Activated T-cell treated with anti-CD3 and anti-CD28 coated beads, Interleukin-2, amount 50 U/mL, for 72 hours (primary cell): ENCODE measurements at regions not wholly inside any gene's neighbourhood (a gene's known extent, or its start where the extent isn't known, plus 50 kb on each side); places are given as distances from the start of the nearest gene placed in this dataset.
A peak's percentile ranks its signal among the peaks of the same experiment; 100 is the strongest.

ENCODE experiments used
- ATAC-seq, 2 donors: fragments of 150-1000 bp; cut with Tn5 transposase; replicated peaks in 1 of 2; 2 replicates each; pipeline ENCODE4 v1.10.0; 2021; ENCODE audit warnings: moderate library complexity in 2 of 2, mild to moderate bottlenecking in 1 of 2
- DNase-seq, 2 donors: peaks; one replicate each; pipeline ENCODE4 v3.0.0; 2021 to 2022; ENCODE audit warnings: mixed read lengths in 1 of 2
- H3K27ac Mint-ChIP-seq: one replicate; pipeline ENCODE4 v1.8.0; 2022; ENCODE audit warnings: mild to moderate bottlenecking, moderate library complexity, mixed read lengths
- H3K27me3 Mint-ChIP-seq: one replicate; pipeline ENCODE4 v1.8.0; 2022; ENCODE audit warnings: low read depth, mixed read lengths
- H3K36me3 Mint-ChIP-seq, 2 donors: one replicate each; pipeline ENCODE4 v1.8.0; 2022; ENCODE audit warnings: mixed read lengths in 2 of 2, mild to moderate bottlenecking in 1 of 2; ENCODE audit not compliant: insufficient read depth in 2 of 2
- H3K4me1 Mint-ChIP-seq: one replicate; pipeline ENCODE4 v1.8.0; 2022; ENCODE audit warnings: low read depth, mixed read lengths
- H3K4me3 Mint-ChIP-seq, 2 donors: one replicate each; pipeline ENCODE4 v1.8.0; 2022; ENCODE audit warnings: mild to moderate bottlenecking in 2 of 2, mixed read lengths in 2 of 2, moderate library complexity in 2 of 2
- H3K9me3 Mint-ChIP-seq, 2 donors: one replicate each; pipeline ENCODE4 v1.8.0; 2022; ENCODE audit warnings: mixed read lengths in 2 of 2

DNA sequence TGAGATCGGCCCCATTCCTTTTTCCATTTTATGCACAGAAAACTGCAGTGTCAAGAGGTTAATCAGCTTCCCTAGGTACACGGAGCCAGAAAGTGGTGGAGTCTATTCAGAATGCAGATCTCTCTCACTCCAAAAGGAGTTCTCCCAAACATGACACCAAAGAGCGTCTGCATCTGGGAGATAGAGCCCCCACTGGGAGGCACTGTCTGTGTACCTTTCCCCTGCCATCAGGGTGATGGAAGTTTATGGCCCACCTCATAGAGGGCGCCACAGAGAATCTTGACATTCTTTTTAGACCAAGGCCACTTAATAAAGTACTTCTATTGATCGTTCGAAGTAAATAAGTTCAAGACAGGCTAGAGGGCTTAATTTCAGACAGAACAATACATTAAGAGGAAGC lies 493.7 kb upstream of the ERCC4 start:
- Mint-ChIP-seq H3K27ac (no peak overlapping the region), H3K36me3 (no peaks in the 10 kb centered on the region), H3K27me3 (no peaks in the 10 kb centered on the region), H3K9me3 (peaks cover 2% of the 10 kb centered on the region in 2 donors), H3K4me1 (no peaks in the 10 kb centered on the region), H3K4me3 (no peak overlapping the region)
- ATAC-seq (no peak), DNase-seq (peak in 1 of 2 donors; percentile 4)

DNA sequence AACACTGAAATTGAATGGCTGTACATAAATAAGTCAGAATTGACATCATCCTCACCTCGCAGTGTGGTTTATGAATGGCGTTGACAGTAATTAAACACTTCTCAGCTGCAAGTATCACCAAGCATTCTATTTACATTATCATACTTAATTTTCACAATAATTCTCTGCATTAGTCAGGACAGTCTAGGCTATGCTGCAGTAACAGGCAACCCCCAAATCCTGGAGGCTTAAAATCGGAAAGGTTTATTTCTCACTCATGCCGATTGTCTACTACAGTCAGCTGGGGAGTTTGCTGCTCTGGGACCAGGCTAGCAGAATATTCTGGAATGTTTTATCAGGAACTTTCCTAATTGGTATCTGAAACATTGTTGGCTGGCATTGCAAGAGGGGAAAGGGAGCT lies 493.2 kb upstream of the ERCC4 start:
- no peaks in the 10 kb centered on the region for H3K27me3 Mint-ChIP-seq
- H3K4me3 Mint-ChIP-seq: no peak overlapping the region
- H3K36me3 Mint-ChIP-seq: no peaks in the 10 kb centered on the region
- no peak overlapping the region for H3K27ac Mint-ChIP-seq
- DNase-seq (no peak), ATAC-seq (no peak)
- peaks cover 2% of the 10 kb centered on the region in 2 donors for H3K9me3 Mint-ChIP-seq
- no peaks in the 10 kb centered on the region for H3K4me1 Mint-ChIP-seq

DNA sequence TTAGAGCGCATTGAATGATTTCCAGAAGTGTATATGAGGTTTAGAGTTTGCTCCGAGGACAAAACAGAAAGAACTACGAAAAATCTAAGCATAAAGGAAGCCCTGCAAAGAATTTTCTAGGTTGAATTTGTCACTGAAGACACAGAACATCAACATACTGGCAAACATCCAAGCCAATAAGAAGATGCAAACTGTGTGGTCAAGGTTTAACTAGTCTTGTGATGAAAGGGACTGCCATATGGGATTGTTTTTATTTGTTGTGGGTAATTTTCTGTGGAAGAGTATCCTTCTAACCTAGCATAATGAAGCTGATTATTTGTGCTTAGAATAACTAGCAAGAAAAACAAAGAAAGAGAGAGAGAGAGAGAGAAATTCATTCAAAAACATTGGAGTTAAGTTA lies 492.0 kb upstream of the ERCC4 start:
- Mint-ChIP-seq H3K36me3 (no peaks in the 10 kb centered on the region), H3K9me3 (peaks cover 2% of the 10 kb centered on the region in 2 donors), H3K27me3 (no peaks in the 10 kb centered on the region), H3K27ac (no peak overlapping the region), H3K4me1 (no peaks in the 10 kb centered on the region), H3K4me3 (no peak overlapping the region)
- DNase-seq: no peak
- no peak for ATAC-seq

DNA sequence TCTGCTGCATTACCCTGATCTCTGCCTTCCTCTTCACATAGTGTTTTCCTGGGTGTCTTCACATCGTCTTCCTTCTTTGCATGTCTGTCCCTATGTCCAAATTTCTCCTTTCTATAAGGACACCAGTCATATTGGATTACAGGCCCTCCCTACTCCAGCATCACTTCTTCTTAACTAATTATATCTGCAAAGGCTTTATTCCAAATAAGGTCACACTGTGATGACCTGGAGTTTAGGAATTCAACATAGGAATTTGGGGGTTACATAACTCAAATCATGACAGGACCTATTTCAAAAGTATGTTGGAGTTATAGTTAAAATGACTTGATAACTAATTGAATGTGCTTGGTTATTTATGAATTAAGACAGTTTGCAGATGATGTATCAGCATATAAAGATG lies 490.5 kb upstream of the ERCC4 start:
- DNase-seq (no peak), ATAC-seq (no peak)
- no peaks in the 10 kb centered on the region for H3K27me3 Mint-ChIP-seq
- no peaks in the 10 kb centered on the region for H3K9me3 Mint-ChIP-seq
- no peaks in the 10 kb centered on the region for H3K4me1 Mint-ChIP-seq
- H3K4me3 Mint-ChIP-seq: no peak overlapping the region
- H3K27ac Mint-ChIP-seq: no peak overlapping the region
- H3K36me3 Mint-ChIP-seq: no peaks in the 10 kb centered on the region

DNA sequence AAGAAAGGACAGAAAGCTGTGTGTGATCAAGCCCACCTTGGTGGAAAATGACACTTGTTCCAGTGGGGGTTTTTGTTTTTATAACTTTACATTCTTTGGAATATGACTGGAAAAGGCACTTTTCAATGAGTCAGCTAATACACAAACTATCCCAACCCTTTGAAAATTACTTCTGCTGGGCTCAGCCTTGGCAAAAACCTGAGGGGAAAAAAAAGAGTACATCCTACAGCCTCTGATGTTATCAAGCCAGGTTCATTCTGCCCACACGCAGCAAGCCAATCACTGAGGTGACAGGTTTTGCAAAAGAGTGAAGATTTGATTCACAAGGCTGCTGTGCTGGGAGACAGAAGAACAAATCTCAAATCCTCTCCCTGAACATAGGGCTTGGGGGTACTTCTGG lies 484.5 kb upstream of the ERCC4 start:
- H3K27ac Mint-ChIP-seq: no peak overlapping the region
- peak overlapping the region in 1 of 2 donors; percentile 37 for H3K4me3 Mint-ChIP-seq
- no peak for ATAC-seq
- H3K9me3 Mint-ChIP-seq: peaks cover 0 to 1% of the 10 kb centered on the region in 2 donors
- no peak for DNase-seq
- H3K4me1 Mint-ChIP-seq: no peaks in the 10 kb centered on the region
- no peaks in the 10 kb centered on the region for H3K27me3 Mint-ChIP-seq
- H3K36me3 Mint-ChIP-seq: no peaks in the 10 kb centered on the region

DNA sequence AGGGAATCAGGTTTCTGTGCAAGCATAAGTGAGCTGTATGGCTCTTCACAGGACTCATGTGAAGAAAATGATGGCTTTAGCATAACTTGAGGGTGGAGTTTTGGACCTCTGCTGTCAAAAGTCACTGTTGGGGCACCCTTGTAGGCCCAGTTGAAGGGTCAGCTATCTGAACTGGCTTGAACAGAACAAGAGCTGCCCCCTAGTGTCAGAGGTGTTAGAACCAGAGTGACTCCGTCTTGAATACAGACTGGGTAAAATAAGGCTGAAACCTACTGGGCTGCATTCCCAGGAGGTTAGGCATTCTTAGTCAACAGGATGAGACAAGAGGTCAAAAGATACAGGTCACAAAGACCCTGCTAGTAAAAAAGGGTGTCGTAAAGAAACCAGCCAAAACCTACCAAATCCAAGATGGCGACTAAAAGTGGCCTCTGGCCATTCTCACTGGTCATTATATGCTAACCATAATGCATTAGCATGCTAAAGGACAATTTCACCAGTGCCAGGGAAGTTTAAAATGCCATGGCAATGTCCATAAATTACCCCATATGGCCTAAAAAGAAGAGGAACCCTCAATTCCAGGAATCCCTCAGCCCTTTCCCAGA lies 484.0 kb upstream of the ERCC4 start:
- Mint-ChIP-seq H3K27me3 (no peaks in the 10 kb centered on the region), H3K4me1 (no peaks in the 10 kb centered on the region), H3K4me3 (no peak overlapping the region), H3K9me3 (peaks cover 0 to 1% of the 10 kb centered on the region in 2 donors), H3K36me3 (no peaks in the 10 kb centered on the region), H3K27ac (no peak overlapping the region)
- ATAC-seq: no peak
- no peak for DNase-seq

DNA sequence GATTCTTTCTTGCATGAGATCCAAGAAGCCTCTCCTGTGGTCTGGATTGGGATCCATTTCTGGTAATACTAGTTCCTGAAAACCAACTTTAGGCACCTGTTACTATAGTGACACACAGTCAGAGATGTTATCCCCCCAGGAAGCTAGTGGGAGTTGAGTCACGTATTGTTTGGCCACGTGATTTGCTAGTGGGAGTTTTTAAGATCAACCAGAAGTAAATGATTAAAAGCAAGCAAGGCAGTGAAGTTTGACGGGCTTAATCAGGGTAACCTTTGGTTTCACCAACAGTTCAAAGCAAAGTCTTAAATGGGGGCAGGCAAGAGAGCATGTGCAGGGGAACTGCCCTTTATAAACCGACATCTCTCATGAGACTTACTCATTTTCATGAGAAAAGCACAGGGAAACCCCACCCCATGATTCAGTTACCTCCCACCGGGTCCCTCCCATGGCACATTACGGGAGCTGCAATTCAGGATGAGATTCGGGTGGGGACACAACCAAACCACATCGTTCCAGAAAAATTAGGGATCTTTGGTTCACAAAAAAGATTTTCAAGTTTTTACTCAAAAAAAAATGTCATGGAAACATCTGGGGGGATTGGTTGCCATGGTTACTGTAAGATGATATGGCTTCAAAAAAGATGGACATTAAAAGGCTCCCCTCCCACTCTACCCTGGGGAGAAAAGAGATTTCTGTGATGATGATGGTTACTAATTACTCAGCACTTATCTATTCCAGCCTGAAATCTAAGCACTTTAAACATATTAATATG lies 483.1 kb upstream of the ERCC4 start:
- DNase-seq: peak in 1 of 2 donors; percentile 18
- Mint-ChIP-seq H3K9me3 (peaks cover 0 to 1% of the 10 kb centered on the region in 2 donors), H3K4me3 (peak overlapping the region in 1 of 2 donors; percentile 23), H3K27me3 (no peaks in the 10 kb centered on the region), H3K4me1 (no peaks in the 10 kb centered on the region), H3K27ac (peak overlapping the region; percentile 26), H3K36me3 (no peaks in the 10 kb centered on the region)
- peak; percentile 75 to 79 for ATAC-seq

DNA sequence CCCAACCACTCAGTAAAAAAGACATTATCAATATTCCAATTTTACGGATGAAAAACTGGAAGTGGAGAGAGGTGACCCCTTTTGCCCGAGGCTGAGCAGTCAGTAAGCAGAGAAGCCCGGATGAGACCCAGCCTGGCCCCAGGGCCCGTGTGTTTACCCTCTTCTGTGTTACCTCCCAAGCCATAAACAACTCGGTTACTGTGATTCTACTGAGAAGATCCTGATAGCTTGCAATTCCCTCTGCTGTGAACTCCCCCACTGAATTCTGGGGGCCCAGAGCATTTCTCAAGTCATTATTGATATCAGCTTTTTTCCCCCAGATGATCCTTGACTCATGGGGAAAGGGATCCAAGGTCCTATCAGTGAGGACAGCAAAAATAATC lies 482.6 kb upstream of the ERCC4 start:
- H3K27me3 Mint-ChIP-seq: no peaks in the 10 kb centered on the region
- no peak overlapping the region for H3K4me3 Mint-ChIP-seq
- no peaks in the 10 kb centered on the region for H3K4me1 Mint-ChIP-seq
- H3K36me3 Mint-ChIP-seq: no peaks in the 10 kb centered on the region
- no peak overlapping the region for H3K27ac Mint-ChIP-seq
- DNase-seq (no peak), ATAC-seq (no peak)
- H3K9me3 Mint-ChIP-seq: peaks cover 0 to 1% of the 10 kb centered on the region in 2 donors

DNA sequence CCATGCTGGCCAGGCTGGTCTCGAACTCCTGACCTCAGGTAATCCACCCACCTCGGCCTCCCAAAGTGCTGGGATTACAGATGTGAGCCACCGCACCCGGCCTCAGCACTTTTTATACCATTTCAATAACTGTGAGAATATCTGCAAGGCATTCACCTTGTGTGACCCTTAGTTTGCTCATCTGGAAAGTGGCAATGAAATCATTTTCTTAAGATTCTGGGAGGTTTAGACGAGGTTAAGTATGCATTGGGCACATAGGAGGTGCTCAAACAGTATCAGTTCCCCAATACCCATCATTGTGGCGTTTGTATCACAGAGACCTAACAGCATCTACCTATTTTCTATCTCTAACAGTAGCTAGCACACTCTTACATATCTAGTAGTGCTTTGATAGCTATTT lies 481.9 kb upstream of the ERCC4 start:
- H3K9me3 Mint-ChIP-seq: peaks cover 0 to 1% of the 10 kb centered on the region in 2 donors
- H3K36me3 Mint-ChIP-seq: no peaks in the 10 kb centered on the region
- H3K27ac Mint-ChIP-seq: no peak overlapping the region
- H3K27me3 Mint-ChIP-seq: no peaks in the 10 kb centered on the region
- no peak for DNase-seq
- no peaks in the 10 kb centered on the region for H3K4me1 Mint-ChIP-seq
- no peak for ATAC-seq
- no peak overlapping the region for H3K4me3 Mint-ChIP-seq

DNA sequence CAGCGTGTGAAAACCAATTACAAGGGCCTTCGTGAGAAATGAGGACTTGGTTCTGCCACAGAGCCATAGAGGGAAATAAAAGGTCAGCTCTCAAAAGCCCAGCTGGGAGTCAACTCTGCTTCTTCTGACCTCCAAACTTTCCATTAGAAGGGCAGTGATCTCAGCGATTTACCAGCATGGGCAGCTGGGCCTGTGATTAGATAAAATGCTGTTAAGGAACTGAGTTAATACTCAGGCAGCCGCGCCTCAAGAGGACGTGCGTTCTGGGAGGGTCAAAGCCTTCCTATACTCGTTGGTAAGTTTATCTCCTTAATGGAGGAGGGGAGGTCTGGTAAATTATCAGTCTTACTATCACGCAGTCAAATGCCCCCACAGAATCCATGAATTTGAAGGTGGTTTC lies 480.2 kb upstream of the ERCC4 start:
- H3K9me3 Mint-ChIP-seq: peaks cover 1% of the 10 kb centered on the region in 2 donors
- no peak overlapping the region for H3K27ac Mint-ChIP-seq
- H3K27me3 Mint-ChIP-seq: peaks cover 7% of the 10 kb centered on the region
- H3K4me3 Mint-ChIP-seq: no peak overlapping the region
- no peaks in the 10 kb centered on the region for H3K4me1 Mint-ChIP-seq
- DNase-seq: no peak
- ATAC-seq: no peak
- H3K36me3 Mint-ChIP-seq: no peaks in the 10 kb centered on the region

DNA sequence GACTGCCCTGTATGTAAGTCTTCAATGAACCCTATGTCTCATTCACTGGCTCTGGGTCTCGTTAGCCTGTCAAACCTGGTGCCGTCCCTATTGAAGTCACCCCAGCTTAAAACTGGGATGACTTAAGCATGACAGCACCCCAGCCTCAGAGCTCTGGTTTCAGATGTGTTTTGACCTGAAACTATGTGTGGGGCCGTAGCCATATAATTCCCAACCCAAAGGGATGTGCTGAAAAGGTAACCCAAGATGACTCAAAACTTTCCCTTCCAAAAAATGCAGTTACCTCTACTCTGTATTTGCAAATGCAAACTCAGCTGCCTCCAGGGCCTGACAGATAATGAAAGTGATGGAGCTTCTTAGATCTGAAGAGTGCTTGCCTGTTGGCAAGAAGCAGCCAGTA lies 478.3 kb upstream of the ERCC4 start:
- ATAC-seq: peak in 1 of 2 donors; percentile 47
- Mint-ChIP-seq H3K9me3 (peaks cover 1 to 3% of the 10 kb centered on the region in 2 donors), H3K36me3 (no peaks in the 10 kb centered on the region), H3K27me3 (peaks cover 7% of the 10 kb centered on the region), H3K4me1 (no peaks in the 10 kb centered on the region), H3K27ac (no peak overlapping the region), H3K4me3 (no peak overlapping the region)
- DNase-seq: peak in 1 of 2 donors; percentile 2

DNA sequence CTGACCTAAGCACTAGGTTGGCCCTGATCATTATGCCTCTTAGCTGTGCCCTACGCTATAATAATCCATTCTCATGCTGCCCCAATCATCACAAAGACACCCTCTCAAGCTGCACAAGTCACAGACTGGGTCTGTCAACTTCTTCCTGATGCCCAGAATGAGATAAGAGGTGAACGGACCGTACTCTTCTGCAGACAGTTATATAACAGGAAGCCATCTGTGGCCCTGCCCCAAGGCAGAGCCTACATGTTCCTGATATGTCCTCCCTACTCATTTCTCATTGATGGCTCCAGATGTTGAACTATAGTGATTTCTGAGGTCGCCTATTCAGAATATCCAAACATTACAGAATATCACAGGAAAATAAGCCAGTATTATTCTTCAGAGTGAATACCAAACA lies 471.6 kb upstream of the ERCC4 start:
- ATAC-seq (no peak), DNase-seq (no peak)
- Mint-ChIP-seq H3K27ac (no peak overlapping the region), H3K9me3 (peaks cover 0 to 3% of the 10 kb centered on the region in 2 donors), H3K36me3 (no peaks in the 10 kb centered on the region), H3K4me1 (no peaks in the 10 kb centered on the region), H3K27me3 (peaks cover 7% of the 10 kb centered on the region), H3K4me3 (no peak overlapping the region)

DNA sequence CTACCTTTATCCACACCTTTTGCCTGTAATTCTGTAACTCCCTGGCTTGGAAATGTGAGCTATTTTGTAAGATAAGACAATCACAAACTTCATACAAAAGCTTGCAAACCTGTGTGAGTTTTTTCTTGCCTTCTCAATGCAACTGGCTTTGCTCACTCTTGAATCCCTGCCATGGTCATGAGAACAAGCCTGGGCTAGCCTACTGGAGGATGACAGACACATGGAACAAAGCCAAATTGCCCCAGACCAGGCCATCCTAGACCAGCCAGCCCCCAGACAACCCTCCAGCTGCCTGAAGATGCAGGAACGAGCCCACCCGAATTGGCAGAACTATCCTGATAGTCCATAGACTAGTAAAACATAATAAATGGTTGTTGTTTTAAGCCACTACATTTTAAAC lies 466.6 kb upstream of the ERCC4 start:
- no peaks in the 10 kb centered on the region for H3K4me1 Mint-ChIP-seq
- peaks cover 2 to 3% of the 10 kb centered on the region in 2 donors for H3K9me3 Mint-ChIP-seq
- DNase-seq: no peak
- no peak overlapping the region for H3K4me3 Mint-ChIP-seq
- no peak overlapping the region for H3K27ac Mint-ChIP-seq
- no peaks in the 10 kb centered on the region for H3K36me3 Mint-ChIP-seq
- H3K27me3 Mint-ChIP-seq: peaks cover 11% of the 10 kb centered on the region
- no peak for ATAC-seq
